ENCODE measurements at regions not wholly inside any gene's neighbourhood (a gene's known extent, or its start where the extent isn't known, plus 50 kb on each side); places are given as distances from the start of the nearest gene placed in this dataset.

GRCh38 chr2:239462191-239462515 is 61.3 kb upstream of the HDAC4 start:
- DNase-seq (ENCODE audit: low read depth in 2 of 2), result no peak

GRCh38 chr2:239461291-239462190 is 60.7 kb upstream of the HDAC4 start:
- DNase-seq (ENCODE audit: low read depth in 2 of 2), result no peak

GRCh38 chr2:239460780-239461179 is 60.0 kb upstream of the HDAC4 start:
- DNase-seq (ENCODE audit: low read depth in 2 of 2), result no peak

GRCh38 chr2:239459606-239460005 is 58.8 kb upstream of the HDAC4 start:
- DNase-seq (ENCODE audit: low read depth in 2 of 2), result no peak

- no peak for DNase-seq (ENCODE audit: low read depth in 2 of 2)
Observed at GRCh38 chr2:239459056-239459455, 58.2 kb upstream of the HDAC4 start.

- DNase-seq (ENCODE audit: low read depth in 2 of 2), result no peak
Observed at GRCh38 chr2:239457586-239458445, 57.0 kb upstream of the HDAC4 start.

- no peak for DNase-seq (ENCODE audit: low read depth in 2 of 2)
Observed at GRCh38 chr2:239456940-239457339, 56.1 kb upstream of the HDAC4 start.

GRCh38 chr2:239455436-239456203 is 54.8 kb upstream of the HDAC4 start:
- DNase-seq (ENCODE audit: low read depth in 2 of 2), result no peak

- no peak for DNase-seq (ENCODE audit: low read depth in 2 of 2)
Observed at GRCh38 chr2:239454507-239454906, 53.7 kb upstream of the HDAC4 start.
